Neutrophil (primary cell): ENCODE measurements at regions not wholly inside any gene's neighbourhood (a gene's known extent, or its start where the extent isn't known, plus 50 kb on each side); places are given as distances from the start of the nearest gene placed in this dataset.

Source experiments
- H3K27ac ChIP-seq: fragments of 200-600 bp; sonication (generic); 2 replicates; pipeline ENCODE4 v1.5.1; 2016; ENCODE audit warnings: mild to moderate bottlenecking, moderate library complexity
- H3K27me3 ChIP-seq: fragments of 200-600 bp; sonication (generic); 2 replicates; pipeline ENCODE4 v1.6.0; 2016; ENCODE audit warnings: mild to moderate bottlenecking
- H3K36me3 ChIP-seq: fragments of 200-600 bp; sonication (generic); 2 replicates; pipeline ENCODE4 v1.5.1; 2017
- H3K4me1 ChIP-seq, 2 experiments: fragments of 200-600 bp in 1 of 2; sonication (generic) in 1 of 2; 1 replicate in 1 of 2; 2 replicates in 1 of 2; pipeline versions ENCODE4 v1.5.1 to v1.6.1; 2013 to 2016; ENCODE audit warnings: low read depth in 1 of 2, low read length in 1 of 2, mild to moderate bottlenecking in 1 of 2, moderate library complexity in 1 of 2; ENCODE audit not compliant: control insufficient read depth in 1 of 2, insufficient read depth in 1 of 2
- H3K4me3 ChIP-seq, 2 experiments: fragments of 200-600 bp in 1 of 2; sonication (generic) in 1 of 2; 1 replicate in 1 of 2; 2 replicates in 1 of 2; pipeline ENCODE4 v1.5.1; 2013 to 2016; ENCODE audit warnings: low read depth in 1 of 2, low read length in 1 of 2, mild to moderate bottlenecking in 1 of 2, moderate library complexity in 1 of 2
- H3K9me3 ChIP-seq: fragments of 200-600 bp; sonication (generic); 2 replicates; pipeline ENCODE4 v1.5.1; 2016
- TF ChIP-seq, protein P1 (sequence below): fragments of 200-600 bp; sonication (generic); IDR thresholded peaks from 2 replicates; pipeline ENCODE4 v1.5.1; 2016; ENCODE audit warnings: antibody characterized with exemption

DNA sequence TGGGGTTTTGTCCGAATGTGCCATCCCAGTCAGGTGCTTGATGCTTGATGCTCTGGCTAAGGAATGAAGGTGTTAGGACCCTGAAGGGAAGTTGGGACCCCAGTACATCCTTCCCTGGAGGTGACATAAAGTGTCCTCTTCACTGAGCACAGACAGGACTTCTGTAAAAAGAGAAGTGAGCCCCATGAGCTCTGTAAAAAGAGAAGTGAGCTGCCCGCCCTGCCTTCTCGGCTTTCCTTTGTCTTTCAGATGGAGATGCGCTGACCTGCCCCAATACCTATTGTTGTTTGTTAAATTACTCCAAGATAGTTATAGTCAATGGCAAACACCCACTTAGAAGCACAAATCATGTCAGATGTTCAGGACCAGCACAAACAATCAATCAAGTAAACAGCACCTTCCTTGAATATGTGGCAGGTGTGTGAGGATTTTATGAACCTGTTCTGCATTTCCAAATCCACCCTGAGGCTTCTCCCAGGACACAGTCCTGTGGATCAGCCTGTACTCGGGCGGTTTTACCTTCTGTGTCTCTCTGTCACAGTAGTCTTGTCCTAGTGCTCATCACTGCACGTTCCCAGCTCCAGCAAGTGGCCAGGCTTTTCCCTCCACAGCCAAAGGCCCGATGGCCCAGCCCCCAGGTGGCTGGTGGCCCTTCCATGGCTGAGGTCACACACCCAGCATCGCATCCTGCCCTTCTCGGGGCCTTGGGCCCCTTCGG, 191.4 kb downstream of the MTRR start:
- Histone ChIP-seq H3K27me3 (no peaks in the 10 kb centered on the region), H3K36me3 (no peaks in the 10 kb centered on the region), H3K27ac (no peak overlapping the region), H3K4me3 (no peak overlapping the region), H3K9me3 (no peaks in the 10 kb centered on the region), H3K4me1 (no peaks in the 10 kb centered on the region)
- TF ChIP-seq, protein P1, sequence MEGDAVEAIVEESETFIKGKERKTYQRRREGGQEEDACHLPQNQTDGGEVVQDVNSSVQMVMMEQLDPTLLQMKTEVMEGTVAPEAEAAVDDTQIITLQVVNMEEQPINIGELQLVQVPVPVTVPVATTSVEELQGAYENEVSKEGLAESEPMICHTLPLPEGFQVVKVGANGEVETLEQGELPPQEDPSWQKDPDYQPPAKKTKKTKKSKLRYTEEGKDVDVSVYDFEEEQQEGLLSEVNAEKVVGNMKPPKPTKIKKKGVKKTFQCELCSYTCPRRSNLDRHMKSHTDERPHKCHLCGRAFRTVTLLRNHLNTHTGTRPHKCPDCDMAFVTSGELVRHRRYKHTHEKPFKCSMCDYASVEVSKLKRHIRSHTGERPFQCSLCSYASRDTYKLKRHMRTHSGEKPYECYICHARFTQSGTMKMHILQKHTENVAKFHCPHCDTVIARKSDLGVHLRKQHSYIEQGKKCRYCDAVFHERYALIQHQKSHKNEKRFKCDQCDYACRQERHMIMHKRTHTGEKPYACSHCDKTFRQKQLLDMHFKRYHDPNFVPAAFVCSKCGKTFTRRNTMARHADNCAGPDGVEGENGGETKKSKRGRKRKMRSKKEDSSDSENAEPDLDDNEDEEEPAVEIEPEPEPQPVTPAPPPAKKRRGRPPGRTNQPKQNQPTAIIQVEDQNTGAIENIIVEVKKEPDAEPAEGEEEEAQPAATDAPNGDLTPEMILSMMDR = no peak

DNA sequence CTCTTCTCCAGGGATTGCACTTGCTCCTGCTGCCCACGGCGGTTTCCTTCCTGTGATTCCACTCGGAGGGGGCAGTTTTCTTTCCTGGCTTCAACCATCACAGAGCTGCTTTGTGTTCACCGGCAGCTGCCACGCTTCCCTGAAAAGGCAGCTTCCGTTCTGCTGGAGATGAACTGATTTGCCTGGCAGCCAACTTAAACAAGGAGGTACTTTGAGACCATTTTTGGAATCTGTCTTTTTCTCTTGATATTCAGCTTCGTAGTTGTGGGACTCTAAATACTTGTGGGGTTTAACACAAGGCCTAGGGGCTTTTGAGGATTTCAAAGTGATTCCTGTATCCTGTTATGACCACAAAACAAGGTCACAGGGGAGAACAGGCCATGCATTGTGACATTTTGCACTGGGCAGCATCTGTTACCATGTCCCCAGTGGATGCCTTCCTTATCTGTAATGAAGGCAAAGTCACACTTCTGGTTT, 192.0 kb downstream of the MTRR start:
- TF ChIP-seq, protein P1 = no peak
- Histone ChIP-seq H3K27ac (no peak overlapping the region), H3K4me3 (no peak overlapping the region), H3K4me1 (no peaks in the 10 kb centered on the region), H3K36me3 (no peaks in the 10 kb centered on the region), H3K27me3 (no peaks in the 10 kb centered on the region), H3K9me3 (no peaks in the 10 kb centered on the region)

DNA sequence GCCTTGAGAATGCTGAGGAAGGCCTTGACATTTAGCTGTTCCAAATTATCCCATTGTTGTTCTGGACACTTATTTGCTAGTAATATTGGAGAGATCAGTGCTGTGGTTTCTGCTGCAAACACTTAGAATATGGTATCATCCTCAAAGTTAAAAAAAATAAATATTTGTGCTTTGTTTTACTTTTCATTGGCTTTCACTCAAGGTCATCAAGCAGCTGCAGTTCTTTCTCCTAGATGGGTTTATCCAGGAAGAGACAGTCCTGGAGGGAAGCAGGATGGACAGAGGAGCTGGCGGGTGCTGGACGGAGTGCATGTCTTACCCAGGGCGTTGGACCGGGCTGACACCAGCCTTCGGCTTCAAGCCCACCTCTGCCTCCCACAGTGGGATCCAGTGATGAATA, 193.6 kb downstream of the MTRR start:
- Histone ChIP-seq H3K9me3 (no peaks in the 10 kb centered on the region), H3K4me1 (no peaks in the 10 kb centered on the region), H3K4me3 (no peak overlapping the region), H3K27ac (no peak overlapping the region), H3K36me3 (no peaks in the 10 kb centered on the region), H3K27me3 (no peaks in the 10 kb centered on the region)
- TF ChIP-seq, protein P1 = no peak

DNA sequence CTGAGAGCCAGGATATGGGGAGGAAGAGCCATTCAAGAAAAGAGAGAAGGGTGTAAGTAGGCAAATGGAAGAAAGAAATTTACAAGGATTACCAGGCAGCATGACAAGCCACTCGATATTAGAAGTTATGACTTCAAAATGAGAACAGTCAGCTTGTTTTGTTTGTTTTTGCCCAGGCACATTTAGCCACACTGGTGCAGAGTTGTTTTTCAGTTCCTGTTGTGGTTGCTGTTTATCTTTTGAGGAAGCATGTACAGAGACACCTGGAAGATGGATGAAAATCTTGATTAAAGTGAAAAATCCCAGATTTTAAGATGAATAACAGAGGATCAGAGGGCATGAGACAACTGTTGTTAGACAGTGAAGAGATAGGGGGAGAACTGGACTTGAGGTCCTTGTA, 199.1 kb downstream of the MTRR start:
- no peaks in the 10 kb centered on the region for H3K4me1 ChIP-seq
- no peaks in the 10 kb centered on the region for H3K36me3 ChIP-seq
- TF ChIP-seq, protein P1 = no peak
- no peak overlapping the region for H3K4me3 ChIP-seq
- no peak overlapping the region for H3K27ac ChIP-seq
- H3K9me3 ChIP-seq = no peaks in the 10 kb centered on the region
- H3K27me3 ChIP-seq = no peaks in the 10 kb centered on the region

DNA sequence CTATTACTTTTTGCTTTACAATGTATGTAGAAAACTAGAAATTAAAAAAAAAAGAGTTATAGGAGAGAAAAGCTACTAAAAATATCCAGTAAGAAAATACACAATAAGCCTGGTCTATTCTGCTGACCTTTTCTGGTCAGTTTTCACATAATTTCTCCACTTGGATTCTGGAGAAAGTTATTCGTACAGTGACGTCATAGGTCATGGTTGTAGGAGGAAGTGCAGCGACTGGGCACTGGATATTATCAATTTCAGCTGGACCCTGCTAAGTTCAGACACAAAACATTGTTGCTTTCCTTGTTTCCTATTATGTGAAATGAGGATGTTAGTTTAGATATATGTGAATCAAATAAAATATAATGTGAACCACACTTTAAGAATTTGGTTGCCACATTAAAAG, 201.2 kb downstream of the MTRR start:
- no peak overlapping the region for H3K27ac ChIP-seq
- H3K27me3 ChIP-seq = no peaks in the 10 kb centered on the region
- no peaks in the 10 kb centered on the region for H3K36me3 ChIP-seq
- no peak overlapping the region for H3K4me3 ChIP-seq
- H3K4me1 ChIP-seq = no peaks in the 10 kb centered on the region
- H3K9me3 ChIP-seq = no peaks in the 10 kb centered on the region
- TF ChIP-seq, protein P1 = no peak
